GM20000 (cell line): ENCODE measurements at regions not wholly inside any gene's neighbourhood (a gene's known extent, or its start where the extent isn't known, plus 50 kb on each side); places are given as distances from the start of the nearest gene placed in this dataset.
"Not testable (repeated sequence)": the region's sequence is repeated elsewhere in the genome, so short reads cannot be mapped to it uniquely, and the experiment has no call there.

ENCODE experiments used
- DNase-seq: peaks from one replicate; pipeline ENCODE4 v3.0.0; 2012; ENCODE audit warnings: low spot score
- TF ChIP-seq, protein P1 (sequence below): IDR thresholded peaks from 2 replicates; pipeline ENCODE4 v1.5.1; 2012; ENCODE audit warnings: mild to moderate bottlenecking, control low read depth; ENCODE audit errors: extremely low read depth, missing control alignments

DNA sequence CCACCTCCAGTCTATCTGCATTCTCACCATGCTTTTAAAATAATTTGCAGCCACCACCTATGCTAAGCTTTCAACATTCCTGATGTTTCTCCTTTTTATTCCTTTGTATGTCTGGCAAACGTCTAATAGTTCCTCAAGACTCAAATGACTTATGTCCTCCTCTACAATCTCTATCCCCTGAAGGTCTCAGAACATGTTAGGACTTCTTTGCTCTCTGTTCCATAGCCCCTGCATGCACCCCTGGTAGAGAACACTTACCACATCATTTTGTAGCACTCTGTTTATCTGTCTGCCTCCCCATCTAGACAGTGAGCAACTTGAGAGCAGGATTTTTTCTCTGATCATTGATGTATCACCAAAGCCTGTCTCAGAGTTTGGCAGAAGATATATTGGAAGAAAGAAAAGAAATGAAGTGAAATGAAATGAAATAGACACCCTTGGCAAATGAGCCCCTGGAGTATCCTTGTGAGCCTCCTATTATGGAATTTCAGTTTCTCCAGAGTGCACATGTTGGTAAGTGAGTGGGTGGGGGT lies 1231.2 kb upstream of the FLRT2 start:
- no peak for DNase-seq
- TF ChIP-seq, protein P1, sequence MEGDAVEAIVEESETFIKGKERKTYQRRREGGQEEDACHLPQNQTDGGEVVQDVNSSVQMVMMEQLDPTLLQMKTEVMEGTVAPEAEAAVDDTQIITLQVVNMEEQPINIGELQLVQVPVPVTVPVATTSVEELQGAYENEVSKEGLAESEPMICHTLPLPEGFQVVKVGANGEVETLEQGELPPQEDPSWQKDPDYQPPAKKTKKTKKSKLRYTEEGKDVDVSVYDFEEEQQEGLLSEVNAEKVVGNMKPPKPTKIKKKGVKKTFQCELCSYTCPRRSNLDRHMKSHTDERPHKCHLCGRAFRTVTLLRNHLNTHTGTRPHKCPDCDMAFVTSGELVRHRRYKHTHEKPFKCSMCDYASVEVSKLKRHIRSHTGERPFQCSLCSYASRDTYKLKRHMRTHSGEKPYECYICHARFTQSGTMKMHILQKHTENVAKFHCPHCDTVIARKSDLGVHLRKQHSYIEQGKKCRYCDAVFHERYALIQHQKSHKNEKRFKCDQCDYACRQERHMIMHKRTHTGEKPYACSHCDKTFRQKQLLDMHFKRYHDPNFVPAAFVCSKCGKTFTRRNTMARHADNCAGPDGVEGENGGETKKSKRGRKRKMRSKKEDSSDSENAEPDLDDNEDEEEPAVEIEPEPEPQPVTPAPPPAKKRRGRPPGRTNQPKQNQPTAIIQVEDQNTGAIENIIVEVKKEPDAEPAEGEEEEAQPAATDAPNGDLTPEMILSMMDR: no peak

DNA sequence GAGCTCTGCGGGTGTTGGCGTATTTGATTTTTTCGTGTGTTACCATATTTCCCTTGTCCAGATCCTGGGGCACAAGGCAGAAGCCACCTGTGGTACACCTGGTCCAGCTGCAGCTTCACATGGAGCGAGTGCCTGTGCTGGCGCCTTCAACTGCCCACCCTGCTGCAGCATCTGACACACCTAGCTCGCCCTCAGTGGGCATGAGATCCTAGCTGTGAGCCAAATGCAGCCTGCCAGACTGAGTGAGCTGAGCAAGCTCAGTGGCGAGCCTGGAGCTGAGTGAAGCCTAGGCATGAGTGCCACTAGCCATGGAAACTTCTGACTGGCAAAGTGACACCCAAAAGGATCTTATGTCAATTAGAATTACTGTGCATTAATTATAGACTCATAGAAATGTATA lies 1226.8 kb upstream of the FLRT2 start:
- TF ChIP-seq, protein P1: no peak

DNA sequence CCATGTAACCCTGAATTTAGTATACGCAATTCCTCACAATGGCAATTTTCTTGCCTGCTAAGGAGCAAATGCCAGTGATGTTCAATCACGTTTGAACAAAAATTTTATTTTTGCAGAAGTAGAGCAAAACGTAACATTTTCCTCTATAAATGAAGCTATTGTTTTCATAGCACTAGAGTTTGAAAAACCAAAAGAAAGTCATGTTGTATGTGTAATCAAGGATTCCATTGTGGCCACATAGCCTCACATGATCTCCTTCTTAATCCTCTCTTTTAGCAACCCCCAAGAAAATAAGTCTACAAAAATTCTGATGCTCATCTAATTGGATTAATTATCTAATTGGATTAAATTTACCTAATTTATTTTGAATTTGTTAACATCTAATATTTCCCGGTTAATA lies 1217.4 kb upstream of the FLRT2 start:
- TF ChIP-seq, protein P1: no peak
- DNase-seq: no peak

More for the DNA sequence above, 1226.8 kb upstream of the FLRT2 start:
- no peak for DNase-seq

DNA sequence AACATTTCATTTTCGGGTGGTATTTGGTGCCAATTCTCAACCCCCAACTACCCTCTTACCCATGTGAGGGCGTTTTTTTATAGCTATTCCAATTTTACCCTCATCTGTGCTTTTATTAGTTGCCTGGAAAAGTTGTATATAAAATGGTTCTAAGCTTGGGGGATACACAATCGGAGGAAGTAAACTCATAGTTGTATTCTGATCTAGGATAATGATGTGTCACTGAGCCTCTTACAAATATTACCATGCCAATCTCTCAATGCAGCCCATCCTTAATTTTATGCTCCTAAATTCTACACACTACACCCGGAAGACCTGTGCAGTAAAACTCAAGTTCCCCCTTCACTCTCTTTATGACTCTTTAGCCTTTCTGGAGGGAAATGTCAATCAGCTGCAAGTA lies 1206.5 kb upstream of the FLRT2 start:
- TF ChIP-seq, protein P1: no peak
- DNase-seq: no peak

DNA sequence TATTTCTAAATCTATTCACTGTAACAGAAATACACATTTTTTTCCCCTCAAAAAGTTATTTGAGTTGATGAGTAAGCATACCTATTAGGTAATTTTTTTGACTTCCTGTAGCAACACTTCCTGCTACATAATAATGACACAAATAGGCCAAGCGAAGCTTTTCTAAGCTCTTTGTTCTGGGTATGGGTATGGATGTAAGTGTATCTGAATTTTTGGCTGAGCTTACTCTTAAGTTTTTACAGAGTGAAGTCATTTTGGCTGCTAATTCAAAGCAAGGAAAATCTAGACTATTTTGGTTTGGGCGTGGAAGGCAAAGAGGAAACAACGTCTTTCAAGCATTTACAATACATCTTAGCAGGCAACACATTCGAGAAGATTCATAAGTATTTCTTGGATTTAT lies 1206.0 kb upstream of the FLRT2 start:
- no peak for DNase-seq
- TF ChIP-seq, protein P1: no peak

DNA sequence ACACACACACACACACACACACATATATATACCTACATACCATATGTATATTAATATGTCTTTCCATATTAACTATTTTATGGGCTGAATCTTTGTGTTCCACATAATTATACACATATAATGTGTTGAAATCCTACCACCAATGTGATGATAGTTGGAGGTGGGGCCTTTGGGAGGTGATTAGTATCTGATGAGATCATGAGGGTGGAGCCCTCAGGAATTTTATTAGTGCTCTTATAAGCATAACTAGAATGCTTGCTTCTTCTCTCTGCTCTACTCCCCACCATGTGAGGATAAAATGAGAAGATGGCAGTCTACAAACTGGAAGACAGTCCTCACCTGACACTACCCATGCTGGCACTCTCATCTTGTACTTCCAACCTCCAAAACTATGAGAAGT lies 1193.5 kb upstream of the FLRT2 start:
- TF ChIP-seq, protein P1: no peak
- DNase-seq: no peak

DNA sequence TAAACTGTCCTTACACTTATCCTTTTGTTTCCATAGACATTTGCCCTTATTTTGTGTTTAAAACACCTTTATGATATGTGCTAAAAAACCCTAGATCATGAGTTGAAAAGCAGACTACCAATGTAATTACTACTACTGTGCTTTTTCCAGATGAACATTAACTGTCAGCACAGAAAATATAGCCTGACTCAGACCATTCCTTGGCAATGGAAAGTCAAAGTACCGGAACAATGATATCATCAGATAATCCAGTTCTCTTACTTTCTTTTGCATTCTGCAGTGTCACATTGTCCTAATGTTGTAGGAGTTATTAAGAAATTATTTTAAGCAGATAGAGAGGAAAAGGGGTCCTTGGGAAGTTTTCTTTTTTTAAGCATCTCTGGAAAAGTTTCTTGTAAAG lies 1189.0 kb upstream of the FLRT2 start:
- no peak for DNase-seq
- TF ChIP-seq, protein P1: no peak

DNA sequence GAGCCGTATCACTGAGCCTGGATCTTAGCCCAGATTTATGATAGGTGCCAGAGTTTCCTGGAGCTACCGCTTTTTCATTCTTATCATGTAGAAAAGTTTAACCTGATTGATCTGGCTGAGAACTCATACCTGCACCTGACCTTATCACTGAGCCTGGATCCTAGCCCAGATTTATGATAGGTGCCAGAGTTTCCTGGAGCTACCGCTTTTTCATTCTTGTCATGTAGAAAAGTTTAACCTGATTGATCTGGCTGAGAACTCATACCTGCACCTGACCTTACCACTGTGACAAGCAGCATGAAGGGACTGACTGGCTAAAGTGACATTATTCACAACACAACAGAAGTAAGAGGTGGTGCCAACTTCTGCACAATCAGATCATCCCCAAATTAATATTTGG lies 1188.1 kb upstream of the FLRT2 start:
- DNase-seq: not testable (repeated sequence)
